GM18858 (cell line): ENCODE measurements at regions not wholly inside any gene's neighbourhood (a gene's known extent, or its start where the extent isn't known, plus 50 kb on each side); places are given as distances from the start of the nearest gene placed in this dataset.

Source experiments
- ATAC-seq: cut with Tn5 transposase; IDR thresholded peaks from one replicate; pipeline ENCODE4 v1.9.1; 2021; ENCODE audit not compliant: unreplicated experiment

- ATAC-seq, result no peak
Measured at GRCh38 chr1:87765057-87765680, 436.5 kb downstream of the LMO4 start.

GRCh38 chr1:87765681-87766070 lies 437.0 kb downstream of the LMO4 start:
- no peak for ATAC-seq

- no peak for ATAC-seq
Measured at GRCh38 chr1:87766737-87767136, 438.1 kb downstream of the LMO4 start.

DNA sequence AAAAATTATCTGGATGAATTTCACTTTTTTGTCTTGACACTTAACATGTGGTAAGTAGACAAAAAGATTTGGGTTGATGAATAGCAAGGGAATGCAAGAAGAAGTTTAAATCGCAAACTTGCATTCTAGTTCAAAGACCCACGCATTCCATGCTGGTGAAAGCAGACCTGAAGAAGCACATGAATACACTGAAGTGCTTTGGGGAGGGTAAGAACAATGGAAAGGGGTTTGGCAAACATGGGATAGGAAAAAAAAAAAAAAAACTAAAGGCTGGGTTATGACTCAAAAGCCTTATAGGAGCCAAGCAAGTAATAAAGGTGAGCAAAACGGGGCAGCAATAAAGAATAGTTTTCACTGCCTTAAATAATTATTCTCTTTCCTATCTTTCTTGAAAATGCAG lies 450.2 kb downstream of the LMO4 start:
- ATAC-seq, result no peak

DNA sequence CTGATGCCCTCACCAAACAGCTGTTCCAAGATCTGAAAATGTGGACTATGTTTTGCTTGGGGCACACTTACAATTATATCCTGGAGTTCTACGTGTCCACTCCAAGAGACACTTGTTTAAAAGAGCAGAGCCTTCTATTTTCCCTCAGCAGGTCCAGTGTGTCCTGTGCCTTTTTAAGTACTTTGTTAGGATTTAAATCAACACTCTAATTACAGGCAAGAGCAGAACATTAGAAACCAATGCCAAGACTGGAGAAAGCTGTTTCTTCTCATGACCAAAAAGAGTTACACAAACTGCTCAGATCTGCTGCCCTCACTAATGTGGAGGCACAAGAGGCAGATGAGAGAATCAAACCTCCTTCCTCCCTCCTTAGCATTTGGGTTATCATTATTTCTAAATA lies 452.9 kb downstream of the LMO4 start:
- no peak for ATAC-seq

- no peak for ATAC-seq
Measured at GRCh38 chr1:87783315-87783714, 454.6 kb downstream of the LMO4 start.

DNA sequence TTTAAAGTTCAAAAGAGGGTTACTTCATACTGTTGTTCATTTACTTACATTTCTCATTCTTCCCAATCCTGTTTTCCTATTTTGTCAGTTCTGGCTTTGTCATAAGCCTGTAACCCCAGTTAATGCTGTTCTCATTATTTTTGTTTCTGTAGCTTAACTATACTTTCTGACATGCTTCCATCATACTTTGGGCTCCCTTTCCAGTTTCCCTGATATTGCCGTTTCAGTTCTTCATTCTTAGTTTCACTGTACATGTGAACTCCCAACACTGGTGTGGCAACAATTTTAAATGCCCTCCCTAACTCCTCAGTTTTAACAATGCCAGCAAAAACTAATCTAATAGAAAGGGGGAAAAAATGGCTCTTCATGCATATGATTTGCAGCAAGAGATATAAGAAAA lies 456.7 kb downstream of the LMO4 start:
- no peak for ATAC-seq

- no peak for ATAC-seq
Measured at GRCh38 chr1:87786229-87786628, 457.5 kb downstream of the LMO4 start.

DNA sequence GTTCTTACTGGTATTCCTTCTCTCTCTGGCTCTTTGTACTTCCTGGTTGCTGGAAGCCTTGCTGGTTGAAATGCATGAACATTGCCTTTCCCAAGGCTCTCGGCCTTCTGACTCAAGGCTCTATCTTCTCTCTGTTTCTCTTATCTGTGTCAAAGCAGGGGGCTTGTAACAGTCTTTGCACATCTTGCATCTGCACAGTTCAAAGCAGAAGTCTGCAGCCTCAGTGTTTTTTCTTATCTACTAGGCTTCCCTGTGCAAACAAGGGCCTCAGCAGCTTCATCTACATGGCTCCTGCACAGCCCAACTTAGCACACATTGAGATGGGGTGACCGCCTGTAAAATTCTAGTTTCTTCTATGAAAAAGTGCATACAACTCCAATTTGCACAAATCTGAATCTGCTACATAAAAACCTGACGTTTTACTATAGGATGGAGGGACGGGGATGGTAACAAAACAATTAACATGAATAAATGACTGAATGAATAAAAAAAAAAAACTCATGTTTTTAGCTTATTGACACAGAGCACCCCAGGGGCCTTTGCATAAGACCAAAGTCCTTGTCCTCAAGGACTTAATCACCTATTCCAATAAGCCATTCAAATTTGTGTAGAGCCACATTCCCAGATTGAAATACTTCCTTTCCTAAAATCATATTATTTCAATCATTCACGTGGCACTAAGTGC lies 458.3 kb downstream of the LMO4 start:
- no peak for ATAC-seq

DNA sequence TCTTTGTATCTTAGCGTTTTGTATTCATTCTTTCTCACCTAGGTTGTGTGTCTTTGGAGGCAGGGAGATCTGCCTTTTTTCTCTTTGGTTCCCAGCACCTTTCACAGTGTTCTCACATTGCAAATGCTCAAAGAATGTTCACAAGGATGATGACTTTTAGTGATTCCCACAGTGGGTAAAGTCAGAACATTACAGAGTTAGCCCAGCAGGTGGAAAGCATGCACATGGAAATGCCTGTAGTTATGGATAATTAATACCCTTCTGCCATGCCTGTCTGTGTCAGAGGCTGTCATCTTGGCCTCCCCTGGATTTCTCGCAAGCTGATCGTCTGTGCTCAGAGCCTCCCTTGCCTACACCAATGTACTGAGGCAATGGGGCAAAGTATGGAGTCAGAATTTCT lies 458.9 kb downstream of the LMO4 start:
- ATAC-seq, result no peak

GRCh38 chr1:87790756-87791155 lies 462.1 kb downstream of the LMO4 start:
- no peak for ATAC-seq

DNA sequence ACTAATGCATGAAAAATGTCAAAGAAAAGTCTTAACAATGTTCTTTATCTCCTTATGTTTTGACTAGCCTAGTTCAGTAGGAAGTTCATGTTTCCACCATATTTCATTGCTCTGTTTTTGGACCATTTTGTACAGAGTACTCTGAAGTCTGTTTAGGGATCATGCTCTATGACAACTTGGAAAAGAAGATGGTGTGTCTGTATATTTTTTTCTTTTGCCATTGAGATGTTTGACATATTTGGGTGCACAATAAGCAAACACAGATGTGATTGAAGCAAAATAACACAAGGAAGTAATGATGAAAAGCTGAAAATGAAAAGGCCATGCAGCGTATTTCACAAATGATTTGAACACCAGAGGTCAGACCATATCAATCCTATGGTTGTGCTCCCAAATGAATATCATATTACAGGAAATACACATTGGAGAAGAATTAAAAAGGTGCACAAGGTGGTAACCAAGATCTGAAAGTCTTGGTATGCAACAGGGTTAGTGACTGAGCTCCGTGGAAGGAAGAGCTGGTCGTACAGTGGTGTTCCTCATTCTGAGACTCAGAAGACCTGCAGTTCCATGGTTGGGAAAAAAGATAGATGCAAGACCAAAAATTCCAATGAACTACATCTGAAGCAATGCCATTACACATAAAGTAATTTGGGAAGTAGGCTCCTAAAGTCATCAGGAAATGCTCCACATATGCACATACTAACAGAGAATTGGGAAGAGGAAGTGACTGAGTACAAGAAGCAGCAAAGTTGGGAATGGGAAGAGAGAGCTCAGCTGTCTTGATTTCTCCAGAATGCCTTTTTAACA lies 463.5 kb downstream of the LMO4 start:
- no peak for ATAC-seq

- no peak for ATAC-seq
Measured at GRCh38 chr1:87794788-87795614, 466.3 kb downstream of the LMO4 start.

DNA sequence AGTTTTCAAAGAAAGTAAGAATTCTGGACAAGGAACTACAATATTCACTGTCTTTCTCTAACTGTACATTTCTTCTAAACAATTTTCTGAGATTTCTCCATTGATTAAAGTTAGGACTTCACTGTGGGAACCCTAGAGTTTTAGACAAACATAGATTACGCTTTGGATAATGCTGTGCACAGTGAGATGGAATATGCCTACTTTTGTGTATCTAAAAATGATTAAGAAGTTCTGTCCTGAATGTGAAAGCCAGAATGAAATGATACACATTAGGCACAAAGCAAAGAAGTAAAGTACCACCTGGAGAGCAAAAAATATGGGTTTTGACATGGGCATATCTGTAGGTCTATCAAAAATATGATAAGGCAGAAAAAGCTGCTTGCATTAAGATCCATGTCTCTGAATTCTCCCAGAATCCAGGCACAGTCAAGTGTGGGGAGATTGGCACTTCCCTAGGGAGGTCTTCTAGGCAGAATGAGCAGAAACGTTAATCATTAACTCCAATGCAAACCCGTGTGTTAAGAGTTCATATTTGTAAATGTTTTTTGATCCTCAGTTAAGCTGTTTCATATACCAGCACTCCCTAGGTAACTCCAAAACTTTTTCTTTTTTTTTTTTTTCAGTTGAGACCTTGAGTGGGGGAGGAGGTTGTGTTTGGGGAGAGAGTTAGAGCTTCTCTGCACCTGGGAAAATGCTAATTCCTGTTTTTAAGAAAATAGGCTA lies 467.1 kb downstream of the LMO4 start:
- ATAC-seq, result no peak

DNA sequence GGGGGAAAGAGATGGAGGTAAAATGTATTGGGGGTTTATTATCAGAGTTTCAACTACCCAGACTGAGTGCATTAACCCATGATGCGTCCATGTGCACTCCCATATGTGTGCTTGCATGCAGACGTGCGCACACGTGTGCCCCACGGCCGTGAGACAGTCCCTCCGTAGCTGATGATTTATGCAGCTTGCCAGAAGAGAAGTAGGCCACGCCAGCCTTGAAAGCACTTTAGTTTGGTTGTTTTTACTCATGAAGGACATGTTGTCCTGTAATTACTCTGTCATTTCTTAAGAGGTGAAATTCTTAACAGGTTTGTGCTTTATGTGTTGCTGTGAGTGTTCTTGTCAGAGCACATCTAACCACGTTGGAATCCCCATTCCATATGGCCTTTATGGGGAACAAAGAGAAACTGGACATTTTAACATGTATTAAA lies 467.8 kb downstream of the LMO4 start:
- ATAC-seq, result no peak

DNA sequence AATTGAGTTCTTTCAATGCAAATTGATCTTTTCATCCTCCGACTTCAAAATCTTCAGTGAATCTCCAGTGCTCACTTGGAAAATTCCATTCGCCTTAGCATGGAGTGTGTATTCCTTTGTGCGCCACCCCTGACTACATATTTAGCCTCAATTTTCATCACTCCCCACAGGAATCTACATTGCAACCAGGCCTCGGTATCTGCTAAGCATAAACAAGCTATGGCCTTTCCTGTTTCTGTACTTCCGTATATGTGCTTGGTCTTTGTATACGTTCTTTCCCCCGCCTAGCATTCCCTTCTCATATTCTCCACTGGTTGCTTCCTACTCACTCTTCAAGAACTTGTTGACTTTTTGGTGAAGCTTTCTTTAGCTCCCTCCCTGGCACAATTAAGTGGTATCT lies 470.8 kb downstream of the LMO4 start:
- ATAC-seq, result no peak

DNA sequence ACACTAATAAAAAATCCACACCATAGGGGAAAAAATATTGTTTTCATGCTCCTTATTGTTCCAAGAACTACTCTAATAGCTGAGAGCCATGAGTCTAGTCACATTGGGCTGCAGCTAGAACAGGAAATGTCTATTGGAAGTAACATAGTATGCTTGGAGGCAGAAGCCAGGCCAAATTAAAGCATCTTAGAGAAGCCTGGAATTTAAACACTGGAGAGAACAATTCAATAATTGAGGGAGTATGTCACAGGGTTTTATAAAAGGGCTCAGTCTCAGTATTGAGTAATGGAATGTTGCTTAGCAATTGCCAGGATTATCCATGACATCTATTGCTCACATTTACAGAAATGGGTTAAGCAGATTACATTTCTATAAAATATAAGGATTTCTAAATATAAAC lies 471.3 kb downstream of the LMO4 start:
- ATAC-seq, result no peak

DNA sequence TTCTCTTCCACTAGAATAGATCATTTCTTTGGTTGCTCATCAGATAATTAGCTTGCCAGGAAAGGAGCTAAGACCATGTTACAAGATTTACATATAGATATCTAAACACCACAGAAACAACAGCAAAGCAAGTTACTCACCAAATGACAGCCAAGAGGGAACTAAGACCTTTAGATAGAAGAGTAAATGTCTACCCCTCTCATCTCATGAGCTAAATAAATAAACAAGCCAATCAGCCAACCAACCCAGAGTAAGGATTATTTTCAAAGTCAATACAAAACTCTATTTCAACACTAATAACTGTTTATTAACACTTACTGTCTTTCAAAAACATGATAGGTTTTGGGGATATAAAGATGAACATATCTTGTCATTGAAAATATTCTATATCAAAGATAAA lies 474.7 kb downstream of the LMO4 start:
- no peak for ATAC-seq

GRCh38 chr1:87804128-87804527 lies 475.4 kb downstream of the LMO4 start:
- ATAC-seq, result no peak

GRCh38 chr1:87805666-87806378 lies 477.1 kb downstream of the LMO4 start:
- no peak for ATAC-seq
